GM18951 (cell line): ENCODE measurements at regions not wholly inside any gene's neighbourhood (a gene's known extent, or its start where the extent isn't known, plus 50 kb on each side); places are given as distances from the start of the nearest gene placed in this dataset.

Experiments used
- POLR2A ChIP-seq: IDR thresholded peaks from 4 replicates; pipeline ENCODE4 v1.6.1; 2011; ENCODE audit warnings: mild to moderate bottlenecking; ENCODE audit not compliant: insufficient read length, insufficient read depth; ENCODE audit errors: extremely low read depth
- in situ Hi-C: fragments of 300-500 bp; cut with MboI; formaldehyde crosslinking; loops from one replicate; pipeline ENCODE4 v1.12.0; 2022; ENCODE audit warnings: low sequenced_read_pairs, mixed read lengths, inconsistent platforms; ENCODE audit not compliant: unreplicated experiment

GRCh38 chr9:20095430-20096092 is 306.7 kb upstream of the SLC24A2 start:
- no peak for TF ChIP-seq POLR2A
- in situ Hi-C loops: no loop called here

DNA sequence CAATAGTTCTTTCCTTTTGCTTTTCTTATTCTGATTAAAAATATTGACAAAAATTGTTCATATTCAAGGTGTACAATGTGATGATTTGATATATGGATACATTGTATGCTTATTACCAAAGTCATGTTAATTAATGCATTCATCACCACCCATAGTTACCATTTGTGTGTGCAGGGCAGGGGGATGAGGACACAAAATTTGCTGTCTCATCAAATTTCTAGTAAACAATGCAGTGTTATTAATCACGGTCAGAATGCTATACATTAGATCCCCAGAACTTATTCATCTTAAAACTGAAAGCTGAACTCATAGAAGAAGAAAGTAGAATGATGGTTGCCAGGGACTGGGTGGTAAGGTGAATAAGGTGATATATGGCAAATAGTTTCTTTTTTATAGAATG is 303.7 kb upstream of the SLC24A2 start:
- TF ChIP-seq POLR2A: no peak
- in situ Hi-C loops: no loop called here

- TF ChIP-seq POLR2A: no peak
- in situ Hi-C loops: no loop called here
Measured at GRCh38 chr9:20087481-20087880, 298.6 kb upstream of the SLC24A2 start.

GRCh38 chr9:20085842-20086241 is 297.0 kb upstream of the SLC24A2 start:
- in situ Hi-C loops: no loop called here
- no peak for TF ChIP-seq POLR2A

DNA sequence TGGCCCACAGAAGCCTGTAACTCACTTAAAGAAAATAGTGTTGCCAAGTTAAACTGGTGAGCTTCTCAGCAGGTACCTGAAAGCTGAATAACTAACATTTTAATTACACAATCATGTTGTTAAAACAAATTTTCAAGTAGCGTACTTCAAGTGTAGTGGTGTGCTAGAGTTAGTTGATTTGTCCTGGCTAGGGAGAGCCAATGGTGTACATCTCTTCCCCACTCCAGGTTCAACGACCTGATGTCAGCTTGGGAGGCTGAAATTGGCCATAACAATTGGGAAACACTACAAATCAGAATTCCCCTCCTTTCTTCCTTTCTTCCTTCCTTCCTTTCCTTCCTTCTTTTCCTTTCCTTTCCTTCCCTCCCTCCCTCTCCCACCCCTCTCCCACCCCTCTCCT is 295.3 kb upstream of the SLC24A2 start:
- in situ Hi-C loops: no loop called here
- no peak for TF ChIP-seq POLR2A

- in situ Hi-C loops: no loop called here
Measured at GRCh38 chr9:20083390-20083789, 294.6 kb upstream of the SLC24A2 start.

GRCh38 chr9:20082831-20083230 is 294.0 kb upstream of the SLC24A2 start:
- in situ Hi-C loops: no loop called here
- no peak for TF ChIP-seq POLR2A

More at GRCh38 chr9:20083390-20083789, 294.6 kb upstream of the SLC24A2 start:
- no peak for TF ChIP-seq POLR2A

DNA sequence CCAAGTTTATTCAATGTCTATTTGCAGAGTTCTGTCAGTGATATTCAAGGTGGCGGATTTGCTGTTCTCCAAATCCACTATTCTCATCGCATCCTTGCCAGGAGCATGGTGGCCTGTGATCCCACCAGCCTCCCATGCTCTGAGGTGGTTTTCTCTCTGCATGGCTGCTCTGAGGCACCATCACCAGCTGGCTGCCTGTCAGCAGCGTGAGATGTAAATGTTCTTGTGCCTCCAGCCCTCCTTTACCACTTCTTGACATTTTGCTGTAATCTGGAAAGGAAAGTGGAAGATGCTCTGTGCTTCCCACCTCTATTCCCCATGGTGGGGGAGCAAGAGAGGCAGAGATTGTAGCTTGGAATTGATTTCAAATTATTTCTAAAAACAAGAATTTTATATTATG is 293.6 kb upstream of the SLC24A2 start:
- in situ Hi-C loops: no loop called here
- TF ChIP-seq POLR2A: no peak

- in situ Hi-C loops: no loop called here
- no peak for TF ChIP-seq POLR2A
Measured at GRCh38 chr9:20078246-20078645, 289.4 kb upstream of the SLC24A2 start.

- no peak for TF ChIP-seq POLR2A
- in situ Hi-C loops: no loop called here
Measured at GRCh38 chr9:20074291-20074690, 285.5 kb upstream of the SLC24A2 start.

GRCh38 chr9:20070336-20070735 is 281.5 kb upstream of the SLC24A2 start:
- in situ Hi-C loops: no loop called here
- no peak for TF ChIP-seq POLR2A

DNA sequence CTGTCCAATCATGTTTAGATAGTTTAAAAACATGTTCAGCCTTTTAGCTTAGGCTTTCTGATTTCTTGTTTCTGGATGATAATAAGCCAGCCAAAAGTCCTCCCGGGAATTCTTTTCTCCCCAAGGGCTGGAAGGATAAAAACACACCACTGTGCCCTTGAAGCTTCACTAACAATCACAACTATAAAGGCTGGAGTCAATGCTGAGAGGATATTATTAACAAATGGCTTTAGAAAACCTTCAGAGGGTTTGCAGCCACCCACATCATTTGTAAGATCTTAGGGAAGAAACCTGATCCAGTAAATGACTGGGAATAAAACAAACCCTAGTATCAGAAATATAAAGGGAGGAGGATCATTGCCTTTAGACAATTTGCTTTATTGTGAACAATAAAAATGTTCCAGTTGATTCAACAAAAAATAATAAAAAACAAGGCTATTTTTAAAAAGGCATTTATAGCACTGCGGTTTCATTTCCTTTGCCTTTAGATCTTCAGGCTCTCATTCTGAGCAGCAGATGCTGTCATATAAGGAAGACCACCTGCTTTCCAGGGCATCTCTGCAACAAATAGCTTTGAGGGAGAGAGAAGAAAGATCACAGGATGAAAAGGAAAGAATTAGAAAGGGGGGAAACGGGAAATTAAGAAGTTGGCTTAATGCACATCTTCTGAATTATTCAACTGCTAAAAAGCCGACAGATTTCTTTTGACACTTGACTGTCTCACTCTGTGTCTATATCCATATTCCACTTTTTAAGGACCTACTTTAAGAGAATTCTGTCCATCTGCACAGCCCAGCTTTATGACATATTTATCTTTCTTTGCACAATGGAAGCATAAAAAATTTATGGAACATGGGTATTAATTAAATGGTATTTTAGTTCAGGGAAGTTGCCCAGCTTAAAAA is 277.2 kb upstream of the SLC24A2 start:
- in situ Hi-C loops: no loop called here
- TF ChIP-seq POLR2A: no peak

GRCh38 chr9:20065046-20065445 is 276.2 kb upstream of the SLC24A2 start:
- in situ Hi-C loops: no loop called here
- TF ChIP-seq POLR2A: no peak

DNA sequence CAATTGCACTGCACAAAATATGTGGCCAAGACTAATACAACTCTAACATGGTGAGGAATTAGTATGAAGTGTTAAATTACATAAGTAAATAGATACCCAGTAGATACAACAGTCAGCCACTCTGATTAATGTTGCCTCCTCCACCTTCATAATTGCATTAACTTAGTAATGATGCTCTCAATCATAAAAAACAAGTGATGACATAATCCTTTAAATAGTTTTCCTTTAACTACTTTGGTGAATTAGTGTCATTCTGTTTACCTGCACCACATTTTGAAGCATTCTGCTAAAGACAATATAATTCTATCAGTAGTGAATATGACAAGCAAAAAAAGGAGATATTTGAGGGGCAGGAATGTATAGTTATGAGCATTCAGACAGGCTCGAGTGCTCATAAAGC is 265.9 kb upstream of the SLC24A2 start:
- in situ Hi-C loops: no loop called here
- no peak for TF ChIP-seq POLR2A
